HG02981 (cell line): ENCODE measurements at regions not wholly inside any gene's neighbourhood (a gene's known extent, or its start where the extent isn't known, plus 50 kb on each side); places are given as distances from the start of the nearest gene placed in this dataset.
A peak's percentile ranks its signal among the peaks of the same experiment; 100 is the strongest.
"Not testable (repeated sequence)": the region's sequence is repeated elsewhere in the genome, so short reads cannot be mapped to it uniquely, and the experiment has no call there.

Experiments
- ATAC-seq: cut with Tn5 transposase; IDR thresholded peaks from one replicate; pipeline ENCODE4 v1.9.1; 2021; ENCODE audit warnings: mild to moderate bottlenecking, moderate library complexity; ENCODE audit not compliant: unreplicated experiment

- ATAC-seq, result not testable (repeated sequence)
Observed at GRCh38 chr4:17436047-17436749, 75.7 kb downstream of the QDPR start.

GRCh38 chr4:17433827-17434226 is 78.1 kb downstream of the QDPR start:
- no peak for ATAC-seq

GRCh38 chr4:17427991-17428390 is 83.9 kb downstream of the QDPR start:
- no peak for ATAC-seq

GRCh38 chr4:17426222-17426621 is 85.7 kb downstream of the QDPR start:
- ATAC-seq, result no peak

GRCh38 chr4:17418010-17418409 is 93.9 kb downstream of the QDPR start:
- ATAC-seq, result no peak

- no peak for ATAC-seq
Observed at GRCh38 chr4:17414392-17414791, 97.5 kb downstream of the QDPR start.

GRCh38 chr4:17400686-17401085 is 111.2 kb downstream of the QDPR start:
- no peak for ATAC-seq

- ATAC-seq, result no peak
Observed at GRCh38 chr4:17398805-17399204, 113.1 kb downstream of the QDPR start.

- ATAC-seq, result no peak
Observed at GRCh38 chr4:17398035-17398434, 113.9 kb downstream of the QDPR start.

- ATAC-seq, result no peak
Observed at GRCh38 chr4:17397611-17398010, 114.3 kb downstream of the QDPR start.

GRCh38 chr4:17385403-17385802 is 126.5 kb downstream of the QDPR start:
- ATAC-seq, result peak; percentile 65

GRCh38 chr4:17380347-17380746 is 131.5 kb downstream of the QDPR start:
- ATAC-seq, result no peak

GRCh38 chr4:17376205-17376604 is 135.7 kb downstream of the QDPR start:
- no peak for ATAC-seq

GRCh38 chr4:17373666-17374065 is 138.2 kb downstream of the QDPR start:
- no peak for ATAC-seq

GRCh38 chr4:17370818-17371217 is 141.1 kb downstream of the QDPR start:
- ATAC-seq, result no peak

- no peak for ATAC-seq
Observed at GRCh38 chr4:17368408-17368807, 143.5 kb downstream of the QDPR start.

GRCh38 chr4:17367201-17367600 is 144.7 kb downstream of the QDPR start:
- ATAC-seq, result no peak

GRCh38 chr4:17366496-17366895 is 145.4 kb downstream of the QDPR start:
- ATAC-seq, result no peak

- no peak for ATAC-seq
Observed at GRCh38 chr4:17362430-17362829, 149.5 kb downstream of the QDPR start.

GRCh38 chr4:17358241-17358640 is 153.6 kb downstream of the QDPR start:
- ATAC-seq, result no peak

- ATAC-seq, result no peak
Observed at GRCh38 chr4:17356926-17357325, 155.0 kb downstream of the QDPR start.

GRCh38 chr4:17352357-17352756 is 159.5 kb downstream of the QDPR start:
- ATAC-seq, result no peak

GRCh38 chr4:17347445-17347844 is 164.4 kb downstream of the QDPR start:
- no peak for ATAC-seq
